ENCODE measurements at regions not wholly inside any gene's neighbourhood (a gene's known extent, or its start where the extent isn't known, plus 50 kb on each side); places are given as distances from the start of the nearest gene placed in this dataset.

DNA sequence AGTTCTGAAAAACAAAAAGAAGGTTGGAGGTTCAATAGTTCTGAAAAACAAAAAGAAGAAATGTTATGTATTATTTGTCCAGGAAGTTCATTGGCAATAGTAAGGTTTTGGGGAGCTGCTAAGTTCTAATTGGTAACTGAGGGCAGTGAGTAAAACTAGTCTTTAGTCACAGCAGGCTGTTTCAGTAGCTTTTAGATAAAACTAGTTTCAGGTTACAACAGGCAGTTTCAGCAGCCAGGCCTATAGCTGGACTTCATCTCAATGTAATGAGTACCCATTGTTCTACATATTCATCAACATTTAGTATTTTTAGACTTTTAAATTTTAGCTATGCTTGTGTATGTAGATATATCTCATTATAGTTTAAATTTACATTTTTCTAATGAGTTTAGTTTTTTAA, 639.3 kb downstream of the TOX3 start:
- no peak for TF ChIP-seq CTCF (IDR thresholded peaks at IDR 0.05; ENCODE audit: low read depth, low read length)
- no peak for TF ChIP-seq EZH2phosphoT487 (IDR thresholded peaks at IDR 0.05; ENCODE audit: low read depth)
